Gastrocnemius medialis (tissue), 4 donors: ENCODE measurements at regions not wholly inside any gene's neighbourhood (a gene's known extent, or its start where the extent isn't known, plus 50 kb on each side); places are given as distances from the start of the nearest gene placed in this dataset.

Source experiments
- POLR2A ChIP-seq, 2 donors: fragments of 450-650 bp; IDR thresholded peaks; one replicate each; pipeline ENCODE4 v1.6.1; 2017; ENCODE audit warnings: antibody characterized with exemption in 2 of 2, mild to moderate bottlenecking in 2 of 2, moderate library complexity in 2 of 2
- TF ChIP-seq, protein P1 (sequence below), 5 experiments: fragments of 450-650 bp in 3 of 5; fragments of 200-600 bp in 2 of 5; sonication (generic) in 2 of 5; IDR thresholded peaks in 4 of 5; conservative IDR thresholded peaks in 1 of 5; 1 replicate in 4 of 5; 2 replicates in 1 of 5; pipeline ENCODE4 v1.5.1; 2016 to 2019; ENCODE audit warnings: antibody characterized with exemption in 5 of 5, mild to moderate bottlenecking in 3 of 5, moderate library complexity in 3 of 5

DNA sequence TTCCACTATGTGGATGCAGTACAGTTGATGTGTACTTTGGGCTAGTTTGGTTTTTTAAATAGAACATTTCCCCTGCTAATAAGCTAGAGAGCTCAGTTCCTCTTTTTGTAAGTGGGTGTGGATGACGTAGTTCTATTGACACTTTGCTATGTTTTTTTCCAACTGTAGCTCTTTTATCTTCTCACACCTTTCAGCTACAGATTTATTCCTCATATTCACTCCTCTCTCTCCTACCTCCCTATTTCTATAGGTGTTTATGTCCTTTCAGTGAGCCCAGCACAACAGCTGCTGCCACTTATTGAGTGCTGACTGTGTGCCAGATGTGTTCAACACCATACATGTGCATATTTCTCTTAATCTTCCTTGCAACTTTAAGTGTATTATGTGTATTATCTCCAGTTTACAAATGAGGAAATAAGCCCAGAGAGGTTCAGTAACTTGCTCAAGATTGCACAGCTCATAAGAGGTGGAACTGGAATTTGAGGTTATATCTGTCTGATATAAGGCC, 215.7 kb downstream of the SEMA6A start:
- TF ChIP-seq, protein P1, sequence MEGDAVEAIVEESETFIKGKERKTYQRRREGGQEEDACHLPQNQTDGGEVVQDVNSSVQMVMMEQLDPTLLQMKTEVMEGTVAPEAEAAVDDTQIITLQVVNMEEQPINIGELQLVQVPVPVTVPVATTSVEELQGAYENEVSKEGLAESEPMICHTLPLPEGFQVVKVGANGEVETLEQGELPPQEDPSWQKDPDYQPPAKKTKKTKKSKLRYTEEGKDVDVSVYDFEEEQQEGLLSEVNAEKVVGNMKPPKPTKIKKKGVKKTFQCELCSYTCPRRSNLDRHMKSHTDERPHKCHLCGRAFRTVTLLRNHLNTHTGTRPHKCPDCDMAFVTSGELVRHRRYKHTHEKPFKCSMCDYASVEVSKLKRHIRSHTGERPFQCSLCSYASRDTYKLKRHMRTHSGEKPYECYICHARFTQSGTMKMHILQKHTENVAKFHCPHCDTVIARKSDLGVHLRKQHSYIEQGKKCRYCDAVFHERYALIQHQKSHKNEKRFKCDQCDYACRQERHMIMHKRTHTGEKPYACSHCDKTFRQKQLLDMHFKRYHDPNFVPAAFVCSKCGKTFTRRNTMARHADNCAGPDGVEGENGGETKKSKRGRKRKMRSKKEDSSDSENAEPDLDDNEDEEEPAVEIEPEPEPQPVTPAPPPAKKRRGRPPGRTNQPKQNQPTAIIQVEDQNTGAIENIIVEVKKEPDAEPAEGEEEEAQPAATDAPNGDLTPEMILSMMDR (IDR thresholded peaks at IDR 0.05 in 4 of 5, conservative IDR thresholded peaks at IDR 0.05 in 1 of 5), result no peak
- no peak for TF ChIP-seq POLR2A (IDR thresholded peaks at IDR 0.05)
